Skeletal muscle satellite cell (primary cell): ENCODE measurements at regions not wholly inside any gene's neighbourhood (a gene's known extent, or its start where the extent isn't known, plus 50 kb on each side); places are given as distances from the start of the nearest gene placed in this dataset.
"Not testable (repeated sequence)": the region's sequence is repeated elsewhere in the genome, so short reads cannot be mapped to it uniquely, and the experiment has no call there.

Source experiments
- H3K27me3 ChIP-seq: 2 replicates; pipeline ENCODE4 v1.7.0; 2013; ENCODE audit warnings: low read length; ENCODE audit not compliant: control insufficient read depth, insufficient read depth
- H3K36me3 ChIP-seq: 2 replicates; pipeline ENCODE4 v1.7.0; 2013; ENCODE audit warnings: mild to moderate bottlenecking, control low read depth, low read length; ENCODE audit not compliant: insufficient read depth
- H3K4me1 ChIP-seq: 2 replicates; pipeline ENCODE4 v1.7.0; 2013; ENCODE audit warnings: low read length; ENCODE audit not compliant: control insufficient read depth, insufficient read depth
- H3K4me2 ChIP-seq: 2 replicates; pipeline ENCODE4 v1.7.0; 2013; ENCODE audit warnings: mild to moderate bottlenecking, low read length
- H3K4me3 ChIP-seq: 2 replicates; pipeline ENCODE4 v1.7.0; 2013; ENCODE audit warnings: low read length
- H3K9ac ChIP-seq: 2 replicates; pipeline ENCODE4 v1.7.0; 2013; ENCODE audit warnings: mild to moderate bottlenecking, low read depth, low read length, moderate library complexity
- H3K9me3 ChIP-seq: replicated peaks from 2 replicates; pipeline ENCODE4 v1.7.0; 2013; ENCODE audit warnings: mild to moderate bottlenecking, control low read depth, low read length

DNA sequence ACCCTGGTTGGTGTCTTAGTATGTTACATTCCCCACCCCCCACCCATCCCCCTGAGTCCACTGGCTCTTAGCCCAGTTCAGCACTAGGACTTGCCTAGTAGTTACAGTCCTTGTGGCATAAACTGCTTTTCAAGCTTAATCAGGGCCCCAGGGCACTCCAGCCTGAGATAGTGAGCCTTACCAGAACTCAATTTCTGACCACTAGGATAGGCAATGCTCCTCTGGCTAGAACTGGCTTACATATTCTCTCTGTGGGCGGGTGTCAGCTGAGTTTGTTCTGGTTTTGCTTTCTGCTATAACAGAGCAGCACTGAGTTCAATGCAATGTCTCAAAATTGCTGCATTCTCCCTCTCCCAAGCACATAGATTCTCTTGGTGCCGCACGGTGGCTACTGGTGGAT is 391.4 kb upstream of the DIPK2B start:
- Histone ChIP-seq H3K36me3 (no peaks in the 10 kb centered on the region), H3K9me3 (peaks cover 5% of the 10 kb centered on the region), H3K9ac (no peak overlapping the region), H3K4me3 (no peak overlapping the region), H3K4me2 (no peak overlapping the region), H3K27me3 (no peaks in the 10 kb centered on the region), H3K4me1 (no peaks in the 10 kb centered on the region)

DNA sequence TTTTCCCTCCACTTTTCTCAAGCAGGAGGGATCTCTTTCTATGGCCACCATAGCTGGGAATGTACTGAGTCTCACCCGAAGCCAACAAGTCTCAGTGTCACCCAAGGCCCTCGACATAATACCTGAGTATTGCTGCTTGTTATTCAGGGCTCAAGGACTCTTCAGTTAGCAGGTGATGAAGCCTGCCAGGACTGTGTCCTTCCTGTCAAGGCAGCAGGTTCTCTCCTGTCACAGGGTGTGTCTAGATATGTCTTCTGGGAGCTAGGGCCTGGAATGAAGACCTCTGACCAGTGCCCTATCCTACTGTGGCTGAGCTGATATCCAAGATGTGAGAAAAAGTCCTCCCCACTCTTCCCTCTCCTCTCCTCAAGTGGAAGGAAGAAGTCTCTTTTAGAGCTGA is 391.0 kb upstream of the DIPK2B start:
- Histone ChIP-seq H3K36me3 (no peaks in the 10 kb centered on the region), H3K4me3 (no peak overlapping the region), H3K9me3 (peaks cover 5% of the 10 kb centered on the region), H3K9ac (no peak overlapping the region), H3K4me2 (no peak overlapping the region), H3K4me1 (no peaks in the 10 kb centered on the region), H3K27me3 (no peaks in the 10 kb centered on the region)

DNA sequence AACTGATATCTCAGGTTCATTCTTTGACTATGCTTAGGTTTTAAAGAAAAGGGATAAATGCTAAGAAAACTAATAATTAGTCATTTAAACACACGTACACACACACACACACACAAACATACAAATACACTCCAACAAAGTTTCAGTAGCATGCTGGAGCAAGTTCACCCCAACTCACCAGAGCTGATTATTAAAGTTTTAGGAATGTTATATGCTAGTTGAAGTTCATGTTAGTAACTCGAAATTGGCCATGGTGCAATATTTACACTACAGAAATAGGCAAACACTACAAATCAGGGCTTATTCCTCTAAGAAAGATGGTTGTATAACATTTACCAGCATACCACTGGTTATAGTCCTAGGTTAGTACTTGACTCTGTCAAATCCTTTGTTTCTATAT is 384.0 kb upstream of the DIPK2B start:
- no peaks in the 10 kb centered on the region for H3K27me3 ChIP-seq
- H3K9me3 ChIP-seq: peaks cover 11% of the 10 kb centered on the region
- H3K4me1 ChIP-seq: no peaks in the 10 kb centered on the region
- no peak overlapping the region for H3K4me2 ChIP-seq
- no peak overlapping the region for H3K4me3 ChIP-seq
- no peaks in the 10 kb centered on the region for H3K36me3 ChIP-seq
- H3K9ac ChIP-seq: no peak overlapping the region

DNA sequence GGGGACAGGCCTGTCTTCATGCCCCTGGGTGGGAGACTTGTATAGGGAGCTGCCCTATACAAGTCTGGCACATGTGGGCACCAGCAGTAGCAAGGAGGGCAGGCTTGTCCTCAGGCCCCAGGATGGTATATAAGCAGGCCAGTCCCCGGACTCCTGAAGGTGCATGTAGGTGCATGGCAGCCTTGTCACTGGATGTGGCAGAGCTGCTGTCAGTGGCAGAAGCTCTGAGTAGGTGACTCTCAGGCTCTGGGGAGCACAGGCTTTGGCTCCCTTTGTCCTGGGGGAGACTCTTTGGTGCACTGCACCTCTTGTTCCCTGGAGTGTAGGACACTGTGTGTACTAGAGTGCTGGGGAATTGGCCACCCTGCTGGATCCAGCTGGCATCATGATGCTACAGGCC is 376.7 kb upstream of the DIPK2B start:
- no peak overlapping the region for H3K9ac ChIP-seq
- no peaks in the 10 kb centered on the region for H3K36me3 ChIP-seq
- peaks cover 10% of the 10 kb centered on the region for H3K9me3 ChIP-seq
- H3K4me3 ChIP-seq: no peak overlapping the region
- no peaks in the 10 kb centered on the region for H3K4me1 ChIP-seq
- peaks cover 3% of the 10 kb centered on the region for H3K27me3 ChIP-seq
- no peak overlapping the region for H3K4me2 ChIP-seq

DNA sequence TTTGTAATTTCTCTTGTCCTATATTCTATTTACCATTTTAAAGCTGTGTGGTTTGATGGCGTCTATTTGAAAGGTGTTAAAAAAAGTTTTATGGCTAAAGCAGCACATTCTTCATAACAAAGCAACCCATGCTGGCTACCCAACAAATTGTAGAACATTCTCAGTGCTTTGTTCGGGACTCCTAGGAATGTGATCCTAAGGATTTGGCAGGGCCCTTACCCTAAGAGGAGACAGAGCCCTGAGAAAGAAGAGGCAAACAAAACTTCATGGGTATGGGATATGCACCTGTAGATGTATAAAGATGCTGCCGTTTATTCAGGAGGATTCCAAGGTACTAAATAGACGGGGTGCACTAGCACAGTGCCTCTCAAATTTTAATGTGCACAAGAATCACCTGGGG is 370.8 kb upstream of the DIPK2B start:
- Histone ChIP-seq H3K4me3 (no peak overlapping the region), H3K36me3 (no peaks in the 10 kb centered on the region), H3K4me2 (no peak overlapping the region), H3K4me1 (no peaks in the 10 kb centered on the region), H3K9me3 (no peaks in the 10 kb centered on the region), H3K9ac (no peak overlapping the region), H3K27me3 (peaks cover 7% of the 10 kb centered on the region)

DNA sequence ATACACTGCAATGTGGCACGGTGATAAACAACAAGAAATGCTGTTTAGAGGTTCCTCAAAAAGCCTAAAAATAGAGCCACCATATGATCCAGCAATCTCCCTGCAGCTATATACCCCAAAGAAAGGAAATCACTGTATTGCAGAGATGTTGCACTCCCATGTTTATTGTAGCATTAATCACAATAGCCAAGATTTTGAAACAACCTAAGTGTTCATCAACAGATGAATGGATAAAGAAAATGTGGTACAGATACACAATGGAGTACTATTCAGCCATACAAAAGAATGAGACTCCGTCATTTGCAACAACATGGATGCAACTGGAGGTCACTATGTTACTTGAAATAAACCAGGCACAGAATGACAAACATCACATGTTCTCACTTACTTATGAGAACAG is 365.8 kb upstream of the DIPK2B start:
- Histone ChIP-seq H3K36me3 (no peaks in the 10 kb centered on the region), H3K9ac (no peak overlapping the region), H3K27me3 (peaks cover 10% of the 10 kb centered on the region), H3K9me3 (no peaks in the 10 kb centered on the region), H3K4me2 (no peak overlapping the region), H3K4me1 (no peaks in the 10 kb centered on the region), H3K4me3 (no peak overlapping the region)

DNA sequence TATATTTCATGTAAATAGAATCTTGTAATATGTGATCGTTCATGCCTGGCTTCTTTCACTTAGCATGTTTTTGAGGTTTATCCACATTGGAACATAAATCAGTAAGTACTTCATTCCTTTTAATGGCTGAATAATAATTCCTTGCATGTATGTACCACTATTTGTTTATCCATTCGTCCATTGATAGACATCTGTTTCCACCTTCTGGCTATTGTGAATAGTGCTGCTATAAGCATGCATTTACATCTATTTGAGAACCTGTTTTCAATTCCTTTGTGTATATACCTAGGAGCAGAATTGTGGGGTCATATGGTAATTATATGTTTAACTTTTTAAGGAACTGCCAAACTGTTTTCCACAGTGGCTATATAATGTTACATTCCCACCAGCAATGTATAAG is 356.7 kb upstream of the DIPK2B start:
- H3K36me3 ChIP-seq: no peaks in the 10 kb centered on the region
- no peak overlapping the region for H3K4me2 ChIP-seq
- no peaks in the 10 kb centered on the region for H3K9me3 ChIP-seq
- no peak overlapping the region for H3K4me3 ChIP-seq
- no peaks in the 10 kb centered on the region for H3K4me1 ChIP-seq
- no peaks in the 10 kb centered on the region for H3K27me3 ChIP-seq
- H3K9ac ChIP-seq: no peak overlapping the region

DNA sequence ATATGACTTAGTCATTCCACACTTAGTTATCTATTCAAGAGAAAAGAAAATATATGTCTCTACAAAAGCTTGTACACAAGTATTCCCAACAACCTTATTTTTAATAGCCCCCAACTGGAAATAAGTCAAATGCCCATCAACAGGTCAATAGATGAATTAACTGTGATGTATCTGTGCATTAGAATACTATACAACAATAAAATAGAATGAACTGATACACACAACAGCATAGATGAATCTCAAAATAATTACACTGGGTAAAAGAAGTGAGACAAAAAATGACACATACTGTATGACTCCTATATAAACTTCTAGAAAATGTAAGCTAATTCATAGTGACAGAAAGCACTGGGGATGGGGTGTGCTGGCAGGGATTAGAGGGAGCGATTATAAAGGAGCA is 354.1 kb upstream of the DIPK2B start:
- H3K36me3 ChIP-seq: no peaks in the 10 kb centered on the region
- no peak overlapping the region for H3K9ac ChIP-seq
- no peaks in the 10 kb centered on the region for H3K27me3 ChIP-seq
- H3K4me1 ChIP-seq: no peaks in the 10 kb centered on the region
- H3K9me3 ChIP-seq: no peaks in the 10 kb centered on the region
- no peak overlapping the region for H3K4me3 ChIP-seq
- no peak overlapping the region for H3K4me2 ChIP-seq

DNA sequence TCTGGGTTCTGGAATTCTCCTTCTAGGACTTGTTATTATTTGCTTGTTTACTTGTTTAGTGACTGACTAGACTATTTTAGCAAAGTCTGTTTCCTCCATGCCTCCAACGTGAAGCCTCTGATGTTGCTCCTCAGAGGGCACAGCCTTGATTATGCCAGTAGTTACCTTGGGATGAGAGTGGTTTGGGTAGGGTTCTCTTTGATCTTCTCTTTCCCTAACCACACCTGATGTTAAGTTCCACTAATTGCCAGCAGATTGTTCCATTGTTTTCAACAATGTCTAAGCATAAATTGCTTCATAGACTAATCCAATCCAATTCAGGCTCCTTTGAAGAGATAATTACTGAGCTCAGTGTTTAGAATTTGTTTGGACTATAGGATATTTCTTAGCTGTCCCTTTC is 352.7 kb upstream of the DIPK2B start:
- Histone ChIP-seq H3K4me3 (no peak overlapping the region), H3K9me3 (no peaks in the 10 kb centered on the region), H3K27me3 (no peaks in the 10 kb centered on the region), H3K9ac (no peak overlapping the region), H3K4me1 (no peaks in the 10 kb centered on the region), H3K36me3 (no peaks in the 10 kb centered on the region), H3K4me2 (no peak overlapping the region)

DNA sequence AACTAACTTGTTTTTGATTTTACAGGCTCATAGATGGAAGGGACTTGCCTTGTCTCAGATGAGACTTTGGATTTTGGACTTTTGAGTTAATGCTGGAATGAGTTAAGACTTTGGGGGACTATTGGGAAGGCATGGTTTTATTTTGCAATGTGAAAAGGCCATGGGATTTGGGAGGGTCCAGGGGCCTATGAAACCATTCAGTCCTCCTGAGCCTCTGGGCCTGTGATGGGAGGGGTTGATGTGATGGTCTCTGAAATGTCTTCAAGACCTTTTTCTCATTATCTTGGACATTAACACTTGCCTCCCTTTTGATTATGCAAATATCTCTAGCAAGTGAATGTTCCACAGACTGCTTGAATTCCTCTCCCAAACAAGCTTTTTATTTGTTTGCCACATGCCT is 346.0 kb upstream of the DIPK2B start:
- H3K4me1 ChIP-seq, H3K9ac ChIP-seq, H3K27me3 ChIP-seq, H3K4me3 ChIP-seq, H3K9me3 ChIP-seq, H3K4me2 ChIP-seq, H3K36me3 ChIP-seq: not testable (repeated sequence)

DNA sequence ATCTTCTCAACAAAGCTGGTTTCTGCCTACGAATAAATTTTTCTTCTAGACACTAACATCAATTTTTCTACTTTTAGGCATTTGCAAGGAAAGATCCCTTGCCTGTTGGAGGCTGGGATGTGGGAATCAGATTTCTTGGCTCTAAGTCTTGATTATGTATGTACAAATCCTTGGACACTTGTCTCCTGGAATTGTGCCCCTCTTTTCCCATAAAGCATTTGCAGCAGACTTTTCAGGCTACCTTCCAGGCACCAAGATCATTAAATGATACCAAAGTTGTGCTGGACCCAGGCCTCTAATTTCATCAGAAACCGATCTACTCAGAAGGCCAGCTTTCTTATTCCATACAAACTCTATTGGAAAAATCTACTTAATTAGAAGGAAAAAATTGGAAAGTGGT is 339.5 kb upstream of the DIPK2B start:
- no peaks in the 10 kb centered on the region for H3K9me3 ChIP-seq
- H3K36me3 ChIP-seq: no peaks in the 10 kb centered on the region
- no peak overlapping the region for H3K4me2 ChIP-seq
- H3K4me1 ChIP-seq: no peaks in the 10 kb centered on the region
- H3K4me3 ChIP-seq: no peak overlapping the region
- no peak overlapping the region for H3K9ac ChIP-seq
- H3K27me3 ChIP-seq: peaks cover 10% of the 10 kb centered on the region

DNA sequence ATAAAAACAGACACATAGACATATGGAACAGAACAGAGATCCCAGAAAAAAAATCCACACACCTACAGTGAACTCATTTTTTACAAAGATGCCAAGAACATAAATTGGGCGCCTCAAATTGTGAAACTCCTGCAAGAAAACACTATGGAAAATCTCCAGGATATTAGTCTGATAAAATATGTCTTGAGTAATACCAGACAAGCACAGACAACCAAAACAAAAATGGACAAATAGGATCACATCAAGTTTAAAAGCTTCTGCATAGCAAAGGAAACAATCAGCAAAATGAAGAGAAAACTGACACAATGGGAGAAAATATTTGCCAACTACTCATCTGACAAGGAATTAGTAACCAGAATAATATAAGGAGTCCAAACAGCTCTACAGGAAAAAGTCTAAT is 337.3 kb upstream of the DIPK2B start:
- Histone ChIP-seq H3K4me2 (no peak overlapping the region), H3K9me3 (no peaks in the 10 kb centered on the region), H3K4me3 (no peak overlapping the region), H3K27me3 (peaks cover 9% of the 10 kb centered on the region), H3K36me3 (no peaks in the 10 kb centered on the region), H3K9ac (no peak overlapping the region), H3K4me1 (no peaks in the 10 kb centered on the region)

DNA sequence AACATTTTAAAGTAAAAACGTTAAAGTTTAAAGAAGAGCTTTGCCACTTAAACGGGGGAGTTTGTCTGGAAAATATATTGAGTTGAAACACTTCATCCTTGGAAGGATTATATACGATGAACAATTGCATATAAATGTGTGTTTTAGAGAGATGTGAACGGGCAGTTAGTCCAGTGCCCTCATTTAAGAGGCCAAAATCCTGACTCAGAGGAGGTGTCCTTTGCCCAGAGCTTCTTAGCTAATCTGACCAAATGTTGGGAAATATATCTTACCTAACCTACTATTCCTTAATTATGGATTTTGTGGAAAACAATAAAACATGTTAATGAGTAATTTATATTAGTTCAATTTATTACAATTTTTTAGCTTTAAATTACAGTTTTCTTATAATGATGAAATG is 327.2 kb upstream of the DIPK2B start:
- Histone ChIP-seq H3K9me3 (peaks cover 5% of the 10 kb centered on the region), H3K9ac (no peak overlapping the region), H3K27me3 (peaks cover 5% of the 10 kb centered on the region)

More for the DNA sequence above, 327.2 kb upstream of the DIPK2B start:
- no peak overlapping the region for H3K4me3 ChIP-seq
- no peak overlapping the region for H3K4me2 ChIP-seq
- H3K4me1 ChIP-seq: peaks cover 7% of the 10 kb centered on the region
- no peaks in the 10 kb centered on the region for H3K36me3 ChIP-seq
